ENCODE measurements at regions not wholly inside any gene's neighbourhood (a gene's known extent, or its start where the extent isn't known, plus 50 kb on each side); places are given as distances from the start of the nearest gene placed in this dataset.
"Not testable (repeated sequence)": the region's sequence is repeated elsewhere in the genome, so short reads cannot be mapped to it uniquely, and the experiment has no call there.

- DNase-seq (ENCODE audit: low read depth): no peak
- no peak overlapping the region for H3K4me3 ChIP-seq (ENCODE audit: low read depth, low read length)
- TF ChIP-seq CTCF (conservative IDR thresholded peaks at IDR 0.05; ENCODE audit: low read depth, low read length): no peak
Observed at GRCh38 chr11:16542353-16542752, 186.0 kb upstream of the SOX6 start.

GRCh38 chr11:16536513-16536912 lies 180.2 kb upstream of the SOX6 start:
- DNase-seq (ENCODE audit: low read depth): no peak
- no peak for TF ChIP-seq CTCF (conservative IDR thresholded peaks at IDR 0.05; ENCODE audit: low read depth, low read length)
- no peak overlapping the region for H3K4me3 ChIP-seq (ENCODE audit: low read depth, low read length)

- DNase-seq (ENCODE audit: low read depth): no peak
- no peak overlapping the region for H3K4me3 ChIP-seq (ENCODE audit: low read depth, low read length)
- TF ChIP-seq CTCF (conservative IDR thresholded peaks at IDR 0.05; ENCODE audit: low read depth, low read length): no peak
Observed at GRCh38 chr11:16528639-16529038, 172.3 kb upstream of the SOX6 start.

- H3K4me3 ChIP-seq (ENCODE audit: low read depth, low read length): no peak overlapping the region
- TF ChIP-seq CTCF (conservative IDR thresholded peaks at IDR 0.05; ENCODE audit: low read depth, low read length): no peak
- DNase-seq (ENCODE audit: low read depth): no peak
Observed at GRCh38 chr11:16527525-16528246, 171.3 kb upstream of the SOX6 start.

GRCh38 chr11:16526947-16527346 lies 170.6 kb upstream of the SOX6 start:
- no peak for TF ChIP-seq CTCF (conservative IDR thresholded peaks at IDR 0.05; ENCODE audit: low read depth, low read length)
- no peak for DNase-seq (ENCODE audit: low read depth)
- H3K4me3 ChIP-seq (ENCODE audit: low read depth, low read length): no peak overlapping the region

GRCh38 chr11:16520713-16521112 lies 164.4 kb upstream of the SOX6 start:
- H3K4me3 ChIP-seq (ENCODE audit: low read depth, low read length); DNase-seq (ENCODE audit: low read depth): not testable (repeated sequence)

- no peak overlapping the region for H3K4me3 ChIP-seq (ENCODE audit: low read depth, low read length)
- no peak for DNase-seq (ENCODE audit: low read depth)
- TF ChIP-seq CTCF (conservative IDR thresholded peaks at IDR 0.05; ENCODE audit: low read depth, low read length): no peak
Observed at GRCh38 chr11:16512899-16513241, 156.5 kb upstream of the SOX6 start.
